DOHH2 (cell line): ENCODE measurements at regions not wholly inside any gene's neighbourhood (a gene's known extent, or its start where the extent isn't known, plus 50 kb on each side); places are given as distances from the start of the nearest gene placed in this dataset.

ENCODE experiments used
- H3F3A ChIP-seq: fragments of 200-600 bp; sonication (generic), shearing (Covaris generic); 2 replicates; pipeline ENCODE4 v1.6.0; 2016; ENCODE audit warnings: antibody characterized with exemption, mild to moderate bottlenecking; ENCODE audit not compliant: control insufficient read depth, insufficient read depth
- H3K27ac ChIP-seq: fragments of 200-600 bp; sonication (generic); 2 replicates; pipeline ENCODE4 v1.5.1; 2014; ENCODE audit warnings: low read depth, mild to moderate bottlenecking, low read length, moderate library complexity
- H3K27me3 ChIP-seq: fragments of 200-600 bp; sonication (generic); 2 replicates; pipeline ENCODE4 v1.6.1; 2014; ENCODE audit warnings: mild to moderate bottlenecking, low read length, mixed read lengths; ENCODE audit not compliant: control insufficient read depth
- H3K36me3 ChIP-seq: fragments of 200-600 bp; sonication (generic); 2 replicates; pipeline ENCODE4 v1.6.1; 2014; ENCODE audit warnings: mild to moderate bottlenecking, low read length, moderate library complexity, mixed read lengths; ENCODE audit not compliant: control insufficient read depth
- H3K4me1 ChIP-seq: fragments of 200-600 bp; sonication (generic); 2 replicates; pipeline ENCODE4 v1.6.1; 2014; ENCODE audit warnings: mild to moderate bottlenecking, low read length, mixed read lengths; ENCODE audit not compliant: control insufficient read depth
- H3K4me2 ChIP-seq: fragments of 200-600 bp; sonication (generic); 2 replicates; pipeline ENCODE4 v1.6.0; 2014; ENCODE audit warnings: mild to moderate bottlenecking, low read length, moderate library complexity
- H3K4me3 ChIP-seq: fragments of 200-600 bp; sonication (generic); 2 replicates; pipeline ENCODE4 v1.5.1; 2014; ENCODE audit warnings: mild to moderate bottlenecking, low read length, mixed read lengths
- H3K79me2 ChIP-seq: fragments of 200-600 bp; sonication (generic); 2 replicates; pipeline ENCODE4 v1.6.1; 2014; ENCODE audit warnings: mild to moderate bottlenecking, low read length, mixed read lengths; ENCODE audit not compliant: control insufficient read depth
- H3K9me2 ChIP-seq: fragments of 200-600 bp; sonication (generic); replicated peaks from 2 replicates; pipeline ENCODE4 v1.6.1; 2014; ENCODE audit warnings: mild to moderate bottlenecking, low read length, mixed read lengths; ENCODE audit not compliant: control insufficient read depth
- H3K9me3 ChIP-seq: fragments of 200-600 bp; sonication (generic); 2 replicates; pipeline ENCODE4 v1.6.1; 2014; ENCODE audit warnings: antibody characterized with exemption, low read length, mixed read lengths; ENCODE audit not compliant: control insufficient read depth, insufficient read depth
- H4K20me1 ChIP-seq: fragments of 200-600 bp; sonication (generic); 2 replicates; pipeline ENCODE4 v1.6.0; 2014; ENCODE audit warnings: low read depth, mild to moderate bottlenecking, antibody characterized with exemption, low read length, moderate library complexity; ENCODE audit not compliant: control insufficient read depth, insufficient read depth
- CTCF ChIP-seq: fragments of 200-600 bp; sonication (generic); IDR thresholded peaks from one replicate; pipeline ENCODE4 v1.5.1; 2014; ENCODE audit warnings: antibody characterized with exemption, mild to moderate bottlenecking, low read depth, low read length; ENCODE audit not compliant: poor library complexity, severe bottlenecking
- EZH2phosphoT487 ChIP-seq: fragments of 200-600 bp; sonication (generic); IDR thresholded peaks from 2 replicates; pipeline ENCODE4 v1.6.1; 2017; ENCODE audit warnings: borderline replicate concordance, mild to moderate bottlenecking, antibody characterized with exemption, low read length, moderate library complexity, mixed read lengths

GRCh38 chr13:86569974-86570373 is 770.8 kb upstream of the SLITRK6 start:
- Histone ChIP-seq H3F3A (no peaks in the 10 kb centered on the region), H3K9me2 (no peaks in the 10 kb centered on the region), H3K4me1 (no peaks in the 10 kb centered on the region), H3K79me2 (no peaks in the 10 kb centered on the region), H3K4me2 (no peak overlapping the region), H3K36me3 (no peaks in the 10 kb centered on the region), H3K27me3 (no peaks in the 10 kb centered on the region), H3K27ac (no peak overlapping the region), H3K4me3 (no peak overlapping the region), H4K20me1 (no peaks in the 10 kb centered on the region), H3K9me3 (no peaks in the 10 kb centered on the region)
- TF ChIP-seq CTCF, result no peak
- TF ChIP-seq EZH2phosphoT487, result no peak

- H3K4me2 ChIP-seq, result no peak overlapping the region
- H3K9me3 ChIP-seq, result no peaks in the 10 kb centered on the region
- no peak overlapping the region for H3K4me3 ChIP-seq
- no peaks in the 10 kb centered on the region for H3K4me1 ChIP-seq
- H3K27ac ChIP-seq, result no peak overlapping the region
- no peaks in the 10 kb centered on the region for H3F3A ChIP-seq
- no peaks in the 10 kb centered on the region for H4K20me1 ChIP-seq
- TF ChIP-seq CTCF, result no peak
- TF ChIP-seq EZH2phosphoT487, result no peak
- no peaks in the 10 kb centered on the region for H3K27me3 ChIP-seq
- no peaks in the 10 kb centered on the region for H3K79me2 ChIP-seq
- H3K9me2 ChIP-seq, result no peaks in the 10 kb centered on the region
- no peaks in the 10 kb centered on the region for H3K36me3 ChIP-seq
Observed at GRCh38 chr13:86572115-86572514, 772.9 kb upstream of the SLITRK6 start.

- TF ChIP-seq EZH2phosphoT487, result no peak
- no peak for TF ChIP-seq CTCF
- H3K9me3 ChIP-seq, result no peaks in the 10 kb centered on the region; the same call in 1 of the 2 replicates
- no peaks in the 10 kb centered on the region for H3K4me1 ChIP-seq
- no peaks in the 10 kb centered on the region for H3K9me2 ChIP-seq
- H4K20me1 ChIP-seq, result no peaks in the 10 kb centered on the region
- no peaks in the 10 kb centered on the region for H3K79me2 ChIP-seq
- H3K4me2 ChIP-seq, result no peak overlapping the region
- H3K27ac ChIP-seq, result no peak overlapping the region
- H3K27me3 ChIP-seq, result no peaks in the 10 kb centered on the region
- H3K4me3 ChIP-seq, result no peak overlapping the region
- H3F3A ChIP-seq, result no peaks in the 10 kb centered on the region
- no peaks in the 10 kb centered on the region for H3K36me3 ChIP-seq
Observed at GRCh38 chr13:86579662-86580061, 780.4 kb upstream of the SLITRK6 start.

DNA sequence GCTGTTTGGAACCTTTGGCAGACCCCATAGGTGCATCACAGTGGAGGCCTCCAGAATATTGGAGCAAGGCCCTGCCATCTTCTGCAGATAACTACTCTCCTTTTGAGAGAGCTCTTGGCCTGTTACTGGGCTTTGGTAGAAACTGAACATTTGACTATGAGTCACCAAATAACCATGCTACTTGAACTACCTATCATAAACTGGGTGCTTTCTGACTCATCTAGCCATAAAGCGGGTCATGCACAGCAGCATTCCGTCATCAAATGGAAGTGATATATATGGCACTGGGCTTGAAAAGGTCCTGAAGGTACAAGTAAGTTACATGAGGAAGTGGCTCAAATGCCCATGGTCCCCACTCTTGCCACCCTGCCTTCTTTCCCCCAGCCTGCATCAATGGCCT is 782.5 kb upstream of the SLITRK6 start:
- Histone ChIP-seq H3F3A (no peaks in the 10 kb centered on the region), H3K79me2 (no peaks in the 10 kb centered on the region), H4K20me1 (no peaks in the 10 kb centered on the region), H3K36me3 (no peaks in the 10 kb centered on the region), H3K9me3 (no peaks in the 10 kb centered on the region; the same call in 1 of the 2 replicates), H3K4me2 (no peak overlapping the region), H3K4me1 (no peaks in the 10 kb centered on the region), H3K27me3 (no peaks in the 10 kb centered on the region), H3K9me2 (no peaks in the 10 kb centered on the region), H3K27ac (no peak overlapping the region), H3K4me3 (no peak overlapping the region)
- TF ChIP-seq EZH2phosphoT487, result no peak
- TF ChIP-seq CTCF, result no peak
